HG03159 (cell line): ENCODE measurements at regions not wholly inside any gene's neighbourhood (a gene's known extent, or its start where the extent isn't known, plus 50 kb on each side); places are given as distances from the start of the nearest gene placed in this dataset.

Experiments
- ATAC-seq: cut with Tn5 transposase; IDR thresholded peaks from one replicate; pipeline ENCODE4 v1.9.1; 2021; ENCODE audit warnings: mild to moderate bottlenecking, moderate library complexity; ENCODE audit not compliant: unreplicated experiment

GRCh38 chr3:160163229-160163878 lies 61.9 kb upstream of the C3orf80 start:
- ATAC-seq = no peak

GRCh38 chr3:160168246-160168645 lies 57.0 kb upstream of the C3orf80 start:
- ATAC-seq = no peak

GRCh38 chr3:160169139-160169976 lies 55.9 kb upstream of the C3orf80 start:
- ATAC-seq = no peak

- ATAC-seq = peak; percentile 67
These were observed 54.5 kb upstream of the C3orf80 start for GRCh38 chr3:160170409-160171370.

GRCh38 chr3:160171813-160172212 lies 53.4 kb upstream of the C3orf80 start:
- no peak for ATAC-seq

- no peak for ATAC-seq
These were observed 50.6 kb upstream of the C3orf80 start for GRCh38 chr3:160174621-160175020.
